ENCODE measurements at regions not wholly inside any gene's neighbourhood (a gene's known extent, or its start where the extent isn't known, plus 50 kb on each side); places are given as distances from the start of the nearest gene placed in this dataset.
"Not testable (repeated sequence)": the region's sequence is repeated elsewhere in the genome, so short reads cannot be mapped to it uniquely, and the experiment has no call there.

- no peak for DNase-seq
- in situ Hi-C loops (cut with HindIII; ENCODE audit: low pct_ligation_motif_present, low sequenced_read_pairs) = no loop called here
- Histone ChIP-seq H3K27ac (no peak overlapping the region), H3K27me3 (replicated peaks) (no peaks in the 10 kb centered on the region), H3K4me3 (ENCODE audit: low read depth, low read length) (no peak overlapping the region), H3K36me3 (replicated peaks) (no peaks in the 10 kb centered on the region)
- no peak for TF ChIP-seq CTCF (IDR thresholded peaks at IDR 0.05; ENCODE audit: low read depth, low read length, missing control alignments)
Measured at GRCh38 chr1:232859216-232859615, 54.0 kb downstream of the MAP10 start.

GRCh38 chr1:232861107-232861506, 55.9 kb downstream of the MAP10 start:
- TF ChIP-seq CTCF (IDR thresholded peaks at IDR 0.05; ENCODE audit: low read depth, low read length, missing control alignments) = no peak
- no peaks in the 10 kb centered on the region for H3K27me3 ChIP-seq (replicated peaks)
- in situ Hi-C loops (cut with HindIII; ENCODE audit: low pct_ligation_motif_present, low sequenced_read_pairs) = no loop called here

GRCh38 chr1:232863544-232864275, 58.5 kb downstream of the MAP10 start:
- no peak for TF ChIP-seq CTCF (IDR thresholded peaks at IDR 0.05; ENCODE audit: low read depth, low read length, missing control alignments)
- no peak for DNase-seq
- Histone ChIP-seq H3K36me3 (replicated peaks) (no peaks in the 10 kb centered on the region), H3K27ac (no peak overlapping the region), H3K27me3 (replicated peaks) (no peaks in the 10 kb centered on the region), H3K4me3 (ENCODE audit: low read depth, low read length) (no peak overlapping the region)
- in situ Hi-C loops (cut with HindIII; ENCODE audit: low pct_ligation_motif_present, low sequenced_read_pairs) = no loop called here

More at GRCh38 chr1:232861107-232861506, 55.9 kb downstream of the MAP10 start:
- H3K4me3 ChIP-seq (ENCODE audit: low read depth, low read length) = no peak overlapping the region
- H3K27ac ChIP-seq = no peak overlapping the region
- DNase-seq = no peak
- H3K36me3 ChIP-seq (replicated peaks) = no peaks in the 10 kb centered on the region

- no peaks in the 10 kb centered on the region for H3K36me3 ChIP-seq (replicated peaks)
- no peak for DNase-seq
- no peak overlapping the region for H3K4me3 ChIP-seq (ENCODE audit: low read depth, low read length)
- no peak overlapping the region for H3K27ac ChIP-seq
- H3K27me3 ChIP-seq (replicated peaks) = no peaks in the 10 kb centered on the region
- TF ChIP-seq CTCF (IDR thresholded peaks at IDR 0.05; ENCODE audit: low read depth, low read length, missing control alignments) = no peak
- in situ Hi-C loops (cut with HindIII; ENCODE audit: low pct_ligation_motif_present, low sequenced_read_pairs) = no loop called here
Measured at GRCh38 chr1:232865102-232865931, 60.1 kb downstream of the MAP10 start.

- DNase-seq = peak; percentile 90
- no peak for TF ChIP-seq CTCF (IDR thresholded peaks at IDR 0.05; ENCODE audit: low read depth, low read length, missing control alignments)
- no peak overlapping the region for H3K4me3 ChIP-seq (ENCODE audit: low read depth, low read length)
- in situ Hi-C loops (cut with HindIII; ENCODE audit: low pct_ligation_motif_present, low sequenced_read_pairs) = no loop called here
- H3K36me3 ChIP-seq (replicated peaks) = no peaks in the 10 kb centered on the region
- peak overlapping the region; percentile 32 for H3K27ac ChIP-seq
- no peaks in the 10 kb centered on the region for H3K27me3 ChIP-seq (replicated peaks)
Measured at GRCh38 chr1:232868793-232869491, 63.7 kb downstream of the MAP10 start.

- H3K36me3 ChIP-seq (replicated peaks); H3K27ac ChIP-seq; H3K27me3 ChIP-seq (replicated peaks); in situ Hi-C loops (cut with HindIII; ENCODE audit: low pct_ligation_motif_present, low sequenced_read_pairs); H3K4me3 ChIP-seq (ENCODE audit: low read depth, low read length); DNase-seq: not testable (repeated sequence)
Measured at GRCh38 chr1:232871291-232871969, 66.2 kb downstream of the MAP10 start.

Measured in brain microvascular endothelial cell (primary cell).